GM18517 (cell line): ENCODE measurements at regions not wholly inside any gene's neighbourhood (a gene's known extent, or its start where the extent isn't known, plus 50 kb on each side); places are given as distances from the start of the nearest gene placed in this dataset.
"Not testable (repeated sequence)": the region's sequence is repeated elsewhere in the genome, so short reads cannot be mapped to it uniquely, and the experiment has no call there.

ENCODE experiments used
- ATAC-seq: cut with Tn5 transposase; IDR thresholded peaks from one replicate; pipeline ENCODE4 v1.9.1; 2021; ENCODE audit warnings: mild to moderate bottlenecking, moderate library complexity; ENCODE audit not compliant: unreplicated experiment

GRCh38 chrX:9372866-9373265 lies 92.0 kb upstream of the TBL1X start:
- ATAC-seq, result no peak

DNA sequence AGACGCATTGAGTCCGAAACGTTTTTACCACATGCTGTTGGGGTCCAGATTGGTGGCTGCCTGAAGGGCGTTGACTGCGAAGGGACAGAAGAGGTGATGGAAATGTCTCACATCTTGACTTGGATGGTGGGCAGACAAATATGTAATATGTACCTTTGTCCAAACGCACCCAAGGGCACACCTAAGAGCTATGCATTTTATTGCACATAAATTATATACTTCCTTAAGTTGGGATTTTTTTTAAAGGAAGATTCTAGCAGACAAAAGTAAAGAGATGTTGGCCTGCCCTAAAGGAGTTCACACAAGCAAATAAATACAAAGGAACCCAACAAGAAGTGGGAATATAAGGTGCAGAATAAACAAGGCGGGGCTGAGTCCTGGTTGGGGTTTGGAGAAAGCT lies 91.1 kb upstream of the TBL1X start:
- no peak for ATAC-seq

- ATAC-seq, result no peak
Observed at GRCh38 chrX:9374555-9374954, 90.3 kb upstream of the TBL1X start.

DNA sequence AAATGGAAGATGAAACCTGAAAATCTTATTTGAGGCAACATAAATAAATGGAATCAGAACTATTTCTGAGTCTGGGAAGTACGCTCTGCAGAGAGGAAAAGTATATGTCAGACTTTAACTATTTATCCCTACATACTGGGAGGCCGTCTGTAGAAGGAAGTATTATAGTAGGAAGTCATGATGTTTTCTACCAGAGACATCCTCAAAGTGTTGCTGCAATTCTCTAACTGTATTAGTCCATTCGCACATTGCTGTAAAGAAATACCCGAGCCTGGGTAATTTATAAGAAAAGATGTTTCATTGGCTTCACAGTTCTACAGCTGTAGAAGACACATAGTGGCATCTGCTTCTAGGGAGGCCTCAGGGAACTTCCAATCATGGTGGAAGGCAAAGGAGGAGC lies 88.7 kb upstream of the TBL1X start:
- ATAC-seq, result no peak

- not testable (repeated sequence) for ATAC-seq
Observed at GRCh38 chrX:9377216-9377615, 87.6 kb upstream of the TBL1X start.

DNA sequence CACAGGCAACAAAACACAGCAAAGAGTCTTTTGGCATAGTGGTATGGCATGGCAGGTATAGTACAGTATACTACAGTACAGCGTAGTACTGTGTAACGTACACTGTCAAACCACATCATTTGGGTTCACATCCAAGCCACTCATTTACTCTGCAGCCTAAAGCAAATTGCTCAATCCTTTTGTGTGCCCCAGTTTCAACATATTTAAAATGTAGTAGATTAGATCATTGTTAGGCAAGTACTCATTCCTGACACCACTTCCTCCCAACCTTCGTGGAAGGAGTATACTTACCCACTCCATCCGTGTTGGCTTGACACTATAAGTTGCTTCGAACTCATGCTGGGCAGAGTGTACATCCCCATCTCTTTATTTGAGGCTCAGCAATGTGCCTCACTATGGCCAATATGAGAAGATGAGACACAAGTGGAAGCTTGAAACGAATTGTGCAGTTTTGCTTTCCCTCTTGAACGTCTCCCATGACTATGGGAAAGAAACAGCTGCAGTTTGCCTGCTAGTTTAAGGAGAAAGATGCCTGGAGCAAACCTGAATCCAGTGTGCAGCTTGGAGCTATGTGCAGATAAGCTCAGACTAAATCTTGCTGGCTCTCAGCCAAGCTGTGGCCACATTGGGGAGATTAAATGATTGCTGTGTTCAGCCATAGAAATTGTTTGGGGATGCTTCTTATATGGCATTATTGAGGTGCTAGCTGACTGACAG lies 85.7 kb upstream of the TBL1X start:
- ATAC-seq, result no peak

DNA sequence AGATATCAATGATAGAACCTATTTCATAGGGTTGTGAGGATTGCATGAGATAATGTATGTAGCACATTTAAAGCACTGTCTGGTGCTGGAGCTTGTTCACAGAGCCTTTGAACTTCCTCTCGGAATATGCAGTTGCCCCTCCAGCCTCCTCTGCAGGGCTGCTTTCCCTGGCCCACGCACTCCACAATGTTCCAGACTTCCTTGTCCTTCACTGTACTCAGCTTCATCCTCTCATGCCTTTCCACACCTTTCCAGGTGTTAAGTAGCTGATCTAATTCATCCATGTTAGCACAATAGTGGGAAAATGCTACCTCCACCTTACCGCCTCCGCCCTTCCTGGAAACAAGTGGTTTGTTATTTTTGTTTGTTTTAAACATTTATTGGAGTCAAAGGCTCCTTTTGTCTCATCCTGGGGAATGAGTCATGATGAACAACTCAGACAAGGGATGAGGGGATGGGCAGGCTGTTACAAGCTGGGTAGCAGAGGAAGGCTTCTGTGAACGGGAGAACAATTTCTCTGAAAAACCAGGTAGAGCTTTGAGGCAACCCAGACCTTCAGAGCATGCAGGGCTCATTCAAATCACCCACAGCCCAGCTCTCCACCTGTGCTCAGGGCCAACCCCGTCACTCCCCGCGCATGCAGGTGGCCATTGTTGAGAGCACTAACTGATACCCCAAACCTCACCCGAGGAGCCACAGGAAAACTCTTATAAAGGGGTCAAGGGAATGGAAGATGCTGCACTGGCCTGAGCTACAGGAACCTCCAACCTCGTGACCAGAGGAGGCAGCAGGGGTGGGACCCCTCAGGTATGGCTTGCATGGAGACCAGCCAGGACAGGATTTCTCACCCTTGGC lies 84.9 kb upstream of the TBL1X start:
- no peak for ATAC-seq

DNA sequence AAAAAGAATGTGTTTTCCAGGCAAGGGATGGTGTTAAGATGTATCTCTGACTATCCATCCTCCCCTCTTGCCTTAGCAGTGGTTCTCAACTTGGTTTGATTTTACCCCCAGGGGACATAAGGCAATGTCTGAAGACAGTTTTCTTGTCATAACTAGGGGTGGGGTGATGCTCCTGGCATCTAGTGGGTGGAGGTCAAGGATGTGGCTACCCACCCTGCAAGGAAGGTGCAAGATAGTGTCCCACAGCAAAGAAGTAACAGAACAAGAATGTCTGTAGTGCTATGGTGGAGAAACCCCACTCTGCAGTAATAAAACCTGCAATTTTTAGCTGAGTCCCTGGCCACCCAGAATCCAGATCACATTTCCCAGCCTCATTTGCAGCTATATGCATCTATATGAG lies 81.2 kb upstream of the TBL1X start:
- ATAC-seq, result no peak

- no peak for ATAC-seq
Observed at GRCh38 chrX:9388450-9388849, 76.4 kb upstream of the TBL1X start.

- ATAC-seq, result no peak
Observed at GRCh38 chrX:9390121-9390520, 74.7 kb upstream of the TBL1X start.

DNA sequence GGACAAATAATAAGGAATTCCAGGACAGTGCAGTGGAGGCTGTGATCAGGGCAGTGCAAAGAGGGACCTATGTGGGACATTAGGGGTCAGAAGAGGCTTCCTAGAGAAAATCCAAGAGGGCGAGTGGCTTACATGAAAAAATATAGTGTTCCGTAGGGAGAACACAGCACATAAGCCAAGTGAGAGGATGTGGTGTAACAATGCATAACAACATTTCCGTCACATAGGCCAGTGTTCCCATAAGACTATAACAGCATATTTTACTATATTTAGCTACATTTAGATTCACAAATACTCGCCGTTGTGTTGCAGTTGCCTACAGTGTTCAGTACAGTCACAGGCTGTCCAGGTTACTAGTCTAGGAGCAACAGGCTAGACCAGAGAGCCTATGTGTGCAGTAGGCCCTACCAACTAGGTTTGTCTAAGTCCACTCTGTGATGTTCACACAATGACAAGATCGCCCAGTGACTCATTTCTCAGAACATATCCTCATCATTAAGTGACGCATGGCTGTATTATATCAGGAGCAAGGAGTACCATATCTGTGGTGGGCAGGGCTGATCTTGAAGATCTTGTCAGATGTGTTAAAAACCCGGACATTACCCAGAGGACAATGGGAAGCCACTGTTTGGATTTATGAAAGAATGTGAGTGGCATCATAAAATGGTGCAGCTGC lies 74.0 kb upstream of the TBL1X start:
- ATAC-seq, result no peak

DNA sequence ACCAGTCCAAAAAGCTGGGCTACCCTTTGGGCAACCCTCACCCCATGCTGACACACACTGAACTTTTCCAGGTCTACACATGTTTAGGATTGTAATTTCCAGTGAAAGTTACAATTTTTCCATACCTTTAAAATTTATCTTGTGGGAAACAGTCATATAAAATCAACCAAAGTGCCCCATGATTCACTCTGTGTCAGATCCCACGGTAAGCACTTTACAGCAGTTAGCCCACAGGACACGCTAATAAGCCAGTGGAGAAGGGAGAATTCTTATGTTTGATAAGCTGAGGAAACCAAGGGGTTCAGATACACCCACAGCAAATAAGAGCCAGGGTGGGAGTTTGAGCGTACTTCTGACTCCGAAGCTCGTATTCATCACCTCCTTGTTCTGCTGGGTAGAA lies 72.4 kb upstream of the TBL1X start:
- ATAC-seq, result no peak

DNA sequence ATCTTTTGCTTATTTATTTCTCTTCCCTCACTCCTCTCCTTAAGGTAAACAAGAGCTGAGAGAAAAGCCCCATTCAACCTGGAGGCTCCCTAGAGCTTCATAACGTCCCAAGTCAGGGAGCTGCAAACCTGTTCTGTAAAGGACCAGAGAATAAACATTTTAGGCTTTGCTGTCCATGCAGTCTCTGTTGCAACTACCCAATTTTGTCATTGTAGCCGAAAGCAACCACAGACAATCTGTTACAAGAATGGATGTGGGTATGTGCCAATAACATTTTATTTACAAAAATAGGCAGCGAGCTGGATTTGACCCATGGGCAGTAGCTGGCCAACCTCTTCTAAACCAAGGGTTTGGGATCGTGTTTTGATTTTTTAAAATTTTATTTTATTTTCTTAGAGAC lies 71.3 kb upstream of the TBL1X start:
- no peak for ATAC-seq

DNA sequence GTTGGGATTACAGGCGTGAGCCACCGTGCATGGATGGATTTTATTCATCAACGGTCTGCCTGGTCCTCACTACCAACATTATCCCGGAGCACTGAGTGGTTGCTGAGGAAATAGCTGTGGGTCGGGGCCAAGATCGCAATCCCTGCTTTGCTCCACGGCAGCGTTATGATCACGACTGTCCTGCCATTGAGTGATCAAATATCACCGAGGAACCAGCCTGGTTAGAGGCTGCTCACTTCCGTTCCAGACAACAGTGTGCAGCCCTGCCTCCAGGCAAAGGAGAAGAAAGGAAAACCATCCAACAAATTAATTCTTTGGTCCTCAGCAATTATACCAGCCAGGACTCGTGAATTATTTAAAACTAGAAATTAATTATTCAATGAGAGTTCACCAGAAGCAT lies 70.6 kb upstream of the TBL1X start:
- ATAC-seq, result no peak

DNA sequence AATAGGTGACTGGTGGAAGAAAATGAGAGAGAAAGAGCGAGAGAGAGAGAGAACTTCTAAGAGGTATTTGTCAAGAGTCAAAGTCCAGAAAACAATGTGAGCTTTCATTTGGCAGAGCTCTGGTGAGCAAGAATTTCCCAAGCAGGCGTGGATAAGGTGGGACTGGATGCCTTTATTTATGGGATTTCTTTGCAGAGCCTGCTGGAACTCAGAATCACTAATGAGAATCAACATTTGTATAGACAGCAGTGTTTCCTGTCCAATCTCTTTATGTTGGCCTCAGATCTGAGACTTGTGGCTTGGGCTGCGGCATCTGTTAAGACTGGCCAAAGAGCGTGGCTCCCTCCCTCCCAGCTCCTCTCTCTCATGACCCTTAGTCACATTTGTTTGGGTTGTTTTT lies 67.9 kb upstream of the TBL1X start:
- ATAC-seq, result no peak

DNA sequence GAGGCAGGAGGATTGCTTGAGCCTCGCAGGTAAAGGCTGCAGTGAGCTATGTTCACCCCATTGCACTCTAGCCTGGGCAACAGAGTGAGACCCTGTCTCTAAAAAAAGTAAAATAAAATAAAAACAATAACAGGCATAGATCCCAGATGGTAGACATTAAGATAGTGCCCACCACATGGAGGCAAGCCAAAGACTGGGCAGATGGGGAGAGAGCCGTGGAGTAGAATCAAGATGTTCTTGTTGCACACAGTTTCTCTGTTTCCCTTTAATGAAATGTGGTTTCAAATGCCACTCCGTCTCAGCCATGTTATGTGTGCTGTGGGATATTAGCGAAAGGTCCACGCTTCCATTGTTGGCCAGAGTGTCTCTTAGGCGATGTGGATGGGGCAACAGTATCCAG lies 63.8 kb upstream of the TBL1X start:
- ATAC-seq, result no peak

- ATAC-seq, result no peak
Observed at GRCh38 chrX:9403374-9403773, 61.5 kb upstream of the TBL1X start.

DNA sequence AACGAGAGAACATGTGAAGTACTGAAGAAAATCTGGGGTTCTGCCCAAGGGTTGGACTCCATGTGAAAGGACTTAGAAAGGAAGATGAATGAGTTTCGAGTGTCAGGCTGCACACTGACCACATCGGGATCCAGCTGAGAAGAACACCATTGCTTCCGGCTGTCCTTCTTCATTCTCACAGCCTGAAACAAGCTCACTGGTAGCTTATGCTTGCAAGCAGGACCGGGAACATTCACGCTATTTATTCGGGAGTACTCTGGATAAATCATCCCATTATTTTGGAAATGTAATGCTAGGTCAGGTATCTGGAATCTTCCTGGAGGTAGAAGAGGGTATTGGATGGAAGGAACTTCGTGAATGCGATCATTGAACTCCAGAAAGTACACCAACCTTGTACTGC lies 59.2 kb upstream of the TBL1X start:
- ATAC-seq, result not testable (repeated sequence)

DNA sequence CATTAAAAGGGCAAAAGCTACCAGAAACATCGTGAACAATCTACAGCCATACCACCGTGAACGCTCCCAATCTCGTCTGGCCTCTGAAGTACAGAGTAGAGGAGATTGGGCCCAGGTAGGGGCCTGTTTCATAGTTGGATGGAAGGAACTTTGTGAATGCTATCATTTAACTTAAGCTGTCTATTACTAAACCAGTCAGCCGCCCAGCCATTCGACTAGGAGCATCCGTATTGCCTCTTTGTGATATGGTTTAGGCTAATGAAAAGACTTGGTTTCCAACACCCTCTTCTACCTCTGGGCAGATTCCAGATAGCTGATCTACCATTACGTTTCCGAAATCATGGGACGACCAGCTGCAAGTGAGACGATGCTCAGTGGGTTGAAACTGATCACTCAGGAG lies 54.0 kb upstream of the TBL1X start:
- not testable (repeated sequence) for ATAC-seq

- not testable (repeated sequence) for ATAC-seq
Observed at GRCh38 chrX:9411682-9412081, 53.2 kb upstream of the TBL1X start.

DNA sequence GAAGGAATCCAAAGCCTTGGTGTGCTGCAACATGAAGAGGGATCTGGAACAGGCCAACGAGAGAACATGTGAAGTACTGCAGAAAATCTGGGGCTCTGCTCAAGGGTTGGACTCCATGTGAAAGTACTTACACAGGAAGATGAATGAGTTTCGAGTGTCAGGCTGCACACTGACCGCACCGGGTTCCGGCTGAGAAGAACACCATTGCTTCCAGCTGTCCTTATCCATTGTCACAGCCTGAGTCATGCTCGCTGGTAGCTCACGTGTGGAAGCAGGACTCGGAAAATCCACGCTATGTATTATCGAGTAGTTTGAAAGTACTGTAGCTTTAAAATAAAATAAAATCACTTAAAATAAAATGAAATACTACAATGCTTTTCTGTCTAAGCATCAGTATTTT lies 50.4 kb upstream of the TBL1X start:
- no peak for ATAC-seq
